BLaER1 treated with 17β-estradiol and CSF1 and Interleukin-3, amounts not matched to agents 10 nM and 100 nM (cell line): ENCODE measurements at regions not wholly inside any gene's neighbourhood (a gene's known extent, or its start where the extent isn't known, plus 50 kb on each side); places are given as distances from the start of the nearest gene placed in this dataset.

Experiments
- H3K27ac ChIP-seq, 11 experiments: shearing (Covaris generic); formaldehyde crosslinking; 2 replicates each; pipeline ENCODE4 v1.8.1; 2022
- H3K27me3 ChIP-seq, 11 experiments: shearing (Covaris generic); formaldehyde crosslinking; 2 replicates each; pipeline ENCODE4 v1.8.1; 2022
- H3K36me3 ChIP-seq, 11 experiments: shearing (Covaris generic); formaldehyde crosslinking; 2 replicates each; pipeline ENCODE4 v1.8.1; 2022
- H3K4me1 ChIP-seq, 10 experiments: shearing (Covaris generic); formaldehyde crosslinking; 2 replicates each; pipeline ENCODE4 v1.8.1; 2022
- H3K4me2 ChIP-seq, 11 experiments: shearing (Covaris generic); formaldehyde crosslinking; 2 replicates each; pipeline ENCODE4 v1.8.1; 2022
- H3K4me3 ChIP-seq, 10 experiments: shearing (Covaris generic); formaldehyde crosslinking; 2 replicates each; pipeline ENCODE4 v1.8.1; 2022
- H3K9ac ChIP-seq, 11 experiments: shearing (Covaris generic); formaldehyde crosslinking; 2 replicates each; pipeline ENCODE4 v1.8.1; 2022
- H3K9me3 ChIP-seq, 11 experiments: shearing (Covaris generic); formaldehyde crosslinking; replicated peaks in 1 of 11; 2 replicates each; pipeline ENCODE4 v1.8.1; 2022
- H4K20me1 ChIP-seq, 11 experiments: shearing (Covaris generic); formaldehyde crosslinking; 2 replicates each; pipeline ENCODE4 v1.8.1; 2022
- Cebpa-rat ChIP-seq, 11 experiments: shearing (Covaris generic); IDR thresholded peaks; 2 replicates each; pipeline ENCODE4 v1.8.1; 2022

DNA sequence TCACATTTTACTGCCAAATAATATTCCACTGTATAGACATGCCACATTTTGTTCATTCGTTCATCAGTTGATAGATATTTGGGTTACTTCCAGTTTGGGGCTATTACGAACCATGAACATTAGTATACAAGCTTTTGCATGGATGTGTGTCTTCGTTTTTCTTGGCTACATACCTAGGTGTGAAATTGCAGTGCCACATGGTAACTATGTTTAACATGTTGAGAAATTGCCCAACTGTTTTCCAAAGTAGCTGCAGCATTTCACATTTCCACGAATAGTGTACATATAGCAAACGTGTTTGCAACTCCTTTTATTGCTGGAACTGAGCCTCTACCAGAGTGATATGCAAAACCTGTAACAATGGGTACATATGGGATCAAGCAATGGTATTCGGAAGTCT, 221.5 kb downstream of the VEGFC start:
- Histone ChIP-seq H3K4me1 (no peaks in the 10 kb centered on the region), H4K20me1 (no peaks in the 10 kb centered on the region), H3K27ac (no peak overlapping the region), H3K4me2 (no peak overlapping the region), H3K27me3 (no peaks in the 10 kb centered on the region), H3K36me3 (no peaks in the 10 kb centered on the region), H3K9me3 (no peaks in the 10 kb centered on the region), H3K9ac (no peak overlapping the region), H3K4me3 (no peak overlapping the region)
- no peak for TF ChIP-seq Cebpa-rat (IDR thresholded peaks at IDR 0.05)

DNA sequence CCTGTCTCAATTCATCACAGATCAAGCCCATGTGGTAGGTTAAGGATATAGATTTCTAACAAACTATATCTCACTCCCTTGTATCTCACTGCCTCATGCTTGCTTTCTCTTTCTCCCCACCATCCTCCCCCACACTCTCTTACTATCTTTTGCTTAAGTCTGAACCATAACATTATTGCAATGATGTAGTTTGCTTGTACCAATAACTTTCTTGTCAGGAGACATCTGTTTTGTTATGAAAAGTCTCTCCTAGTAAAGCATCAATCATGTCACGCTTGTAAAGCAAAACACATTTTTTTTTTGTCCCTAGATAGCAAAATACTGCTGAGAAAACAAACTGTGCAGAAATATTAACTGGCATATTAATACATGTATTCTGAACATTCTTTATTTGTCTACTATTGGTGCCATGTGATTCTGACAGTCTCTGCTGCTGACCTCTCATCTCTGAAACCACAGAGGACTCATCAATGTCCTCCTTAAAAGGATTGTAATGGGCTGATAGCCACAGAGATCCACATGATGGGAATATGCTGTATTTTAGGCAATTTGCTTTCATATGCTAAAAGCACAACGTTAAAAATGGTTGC, 217.5 kb downstream of the VEGFC start:
- no peaks in the 10 kb centered on the region for H3K27me3 ChIP-seq
- no peak overlapping the region for H3K9ac ChIP-seq
- H3K4me3 ChIP-seq = no peak overlapping the region
- TF ChIP-seq Cebpa-rat (IDR thresholded peaks at IDR 0.05) = no peak
- no peaks in the 10 kb centered on the region for H3K9me3 ChIP-seq
- H3K36me3 ChIP-seq = no peaks in the 10 kb centered on the region
- H3K4me2 ChIP-seq = no peak overlapping the region
- no peaks in the 10 kb centered on the region for H3K4me1 ChIP-seq
- H4K20me1 ChIP-seq = no peaks in the 10 kb centered on the region
- H3K27ac ChIP-seq = no peak overlapping the region

DNA sequence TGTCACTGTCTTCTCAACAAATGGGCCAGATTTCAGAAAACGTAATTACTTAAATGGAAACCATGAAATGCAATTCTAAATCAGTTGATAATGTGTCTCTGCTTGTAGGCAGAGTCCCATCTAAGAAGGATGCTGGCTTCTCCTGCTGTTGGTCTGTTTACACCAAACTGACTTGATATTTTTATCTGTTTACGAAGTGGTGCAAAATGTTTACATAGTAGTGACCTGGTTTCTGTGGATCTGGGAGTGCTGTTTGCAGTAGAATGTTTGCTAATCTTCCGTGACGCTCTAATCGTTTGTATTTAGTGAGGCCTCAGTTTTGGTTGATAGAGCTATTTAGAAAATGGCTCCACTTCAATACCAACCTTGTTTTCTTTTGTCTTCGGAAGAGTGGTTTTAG, 213.5 kb downstream of the VEGFC start:
- Histone ChIP-seq H3K9ac (no peak overlapping the region), H4K20me1 (no peaks in the 10 kb centered on the region), H3K9me3 (no peaks in the 10 kb centered on the region), H3K27ac (no peak overlapping the region), H3K4me1 (no peaks in the 10 kb centered on the region), H3K27me3 (no peaks in the 10 kb centered on the region), H3K4me2 (no peak overlapping the region), H3K4me3 (no peak overlapping the region), H3K36me3 (no peaks in the 10 kb centered on the region)
- TF ChIP-seq Cebpa-rat (IDR thresholded peaks at IDR 0.05) = no peak

DNA sequence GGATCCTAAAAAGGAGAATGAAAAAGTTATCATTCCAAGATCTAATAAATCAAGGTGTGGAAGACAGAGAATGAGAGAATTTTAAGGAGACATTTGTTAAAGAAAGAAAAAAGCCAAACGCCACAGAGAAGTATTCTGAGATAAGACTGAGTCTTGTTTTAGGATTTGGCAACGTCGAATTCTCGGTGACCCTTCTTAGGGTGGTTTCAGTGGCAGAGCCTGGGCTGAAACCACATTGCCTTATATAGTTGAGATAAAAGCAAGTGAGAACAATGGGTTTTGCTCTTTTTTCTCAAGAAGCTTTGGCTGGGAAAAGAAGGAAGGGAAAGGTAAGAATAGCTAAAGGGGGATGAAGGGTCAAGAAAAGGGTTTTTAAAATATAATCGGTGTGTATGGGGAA, 209.4 kb downstream of the VEGFC start:
- no peak overlapping the region for H3K4me3 ChIP-seq
- no peak overlapping the region for H3K27ac ChIP-seq
- H3K27me3 ChIP-seq = no peaks in the 10 kb centered on the region
- no peaks in the 10 kb centered on the region for H3K36me3 ChIP-seq
- H3K4me1 ChIP-seq = peaks cover 0 to 4% (median 0%) of the 10 kb centered on the region in 10 experiments; a peak in 1 of 20 replicates
- no peaks in the 10 kb centered on the region for H4K20me1 ChIP-seq
- no peak overlapping the region for H3K4me2 ChIP-seq
- TF ChIP-seq Cebpa-rat (IDR thresholded peaks at IDR 0.05) = no peak
- H3K9ac ChIP-seq = no peak overlapping the region
- H3K9me3 ChIP-seq = no peaks in the 10 kb centered on the region

DNA sequence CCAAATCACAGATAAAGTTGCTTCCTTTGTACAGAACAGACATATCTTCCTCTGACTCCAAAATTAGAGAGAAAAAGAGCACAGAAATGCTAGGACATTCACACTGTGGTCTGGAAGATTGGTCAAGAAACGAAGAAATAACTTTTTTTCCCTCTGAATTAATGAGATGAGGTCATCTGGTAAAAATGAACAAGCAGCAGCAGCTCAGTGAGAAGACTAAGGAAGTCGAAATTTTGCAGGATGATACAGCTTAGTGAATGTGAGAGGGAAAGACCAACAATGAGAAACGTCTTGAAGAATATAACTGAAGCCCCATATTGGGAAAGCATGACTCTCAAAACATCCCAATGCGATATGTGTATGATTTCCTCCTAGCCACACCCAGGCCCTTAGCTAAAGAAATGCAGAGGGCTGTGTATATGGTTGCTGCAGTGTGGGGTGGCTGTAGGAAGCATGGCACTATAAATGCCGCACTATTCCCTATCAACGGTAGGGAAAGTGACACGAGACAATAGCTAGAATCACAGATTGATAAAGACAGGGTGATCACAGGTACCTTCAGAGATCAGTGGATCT, 208.6 kb downstream of the VEGFC start:
- no peak overlapping the region for H3K9ac ChIP-seq
- no peaks in the 10 kb centered on the region for H4K20me1 ChIP-seq
- H3K27me3 ChIP-seq = no peaks in the 10 kb centered on the region
- no peak overlapping the region for H3K27ac ChIP-seq
- no peak overlapping the region for H3K4me2 ChIP-seq
- no peak for TF ChIP-seq Cebpa-rat (IDR thresholded peaks at IDR 0.05)
- no peak overlapping the region for H3K4me3 ChIP-seq
- H3K36me3 ChIP-seq = no peaks in the 10 kb centered on the region
- no peaks in the 10 kb centered on the region for H3K9me3 ChIP-seq
- peaks cover 0 to 6% (median 0%) of the 10 kb centered on the region in 10 experiments; a peak in 1 of 20 replicates for H3K4me1 ChIP-seq

DNA sequence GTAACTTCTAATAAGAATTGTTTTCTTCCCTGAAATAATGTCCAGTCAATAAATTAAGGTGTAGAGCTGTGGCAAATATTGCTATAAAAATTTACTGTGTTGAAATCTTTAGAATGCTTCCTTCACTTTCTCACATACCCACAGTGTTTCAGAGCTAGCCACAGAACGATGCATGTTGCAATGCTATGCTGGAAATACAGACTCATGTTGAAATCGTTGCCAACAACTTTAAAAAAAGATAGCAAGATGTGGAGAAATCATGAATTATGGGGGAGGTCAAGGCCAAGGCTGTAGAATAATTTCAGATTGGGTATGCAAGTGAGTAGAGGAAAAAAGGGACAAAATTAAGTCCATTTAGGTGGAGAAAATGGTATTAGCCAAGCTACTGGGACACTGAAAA, 204.8 kb downstream of the VEGFC start:
- no peak overlapping the region for H3K4me2 ChIP-seq
- H3K27me3 ChIP-seq = no peaks in the 10 kb centered on the region
- peaks cover 0 to 6% (median 0%) of the 10 kb centered on the region in 10 experiments; a peak in 1 of 20 replicates for H3K4me1 ChIP-seq
- H3K4me3 ChIP-seq = no peak overlapping the region
- H4K20me1 ChIP-seq = no peaks in the 10 kb centered on the region
- H3K9me3 ChIP-seq = peaks cover 0 to 11% (median 0%) of the 10 kb centered on the region in 11 experiments; a peak in 5 of 22 replicates
- H3K36me3 ChIP-seq = no peaks in the 10 kb centered on the region
- no peak overlapping the region for H3K27ac ChIP-seq
- TF ChIP-seq Cebpa-rat (IDR thresholded peaks at IDR 0.05) = no peak
- no peak overlapping the region for H3K9ac ChIP-seq

DNA sequence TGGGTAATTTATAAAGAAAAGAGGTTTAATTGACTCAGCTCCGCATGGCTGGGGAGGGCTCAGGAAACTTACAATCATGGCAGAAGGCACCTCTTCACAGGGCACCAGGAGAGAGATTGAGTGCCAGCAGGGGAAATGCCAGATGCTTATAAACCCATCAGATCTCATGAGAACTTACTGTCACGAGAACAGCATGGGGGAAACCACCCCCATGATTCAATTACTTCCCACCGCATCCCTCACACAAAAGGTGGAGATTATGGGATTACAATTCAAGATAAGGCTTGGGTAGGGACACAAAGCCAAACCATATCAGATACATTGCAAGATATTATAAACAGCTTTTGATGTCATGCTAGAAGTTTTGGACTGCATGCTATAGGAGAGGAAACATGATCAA, 204.3 kb downstream of the VEGFC start:
- no peak overlapping the region for H3K4me2 ChIP-seq
- H3K9me3 ChIP-seq = peaks cover 0 to 11% (median 0%) of the 10 kb centered on the region in 11 experiments; a peak in 5 of 22 replicates
- H3K36me3 ChIP-seq = no peaks in the 10 kb centered on the region
- H3K4me1 ChIP-seq = peaks cover 0 to 6% (median 0%) of the 10 kb centered on the region in 10 experiments; a peak in 1 of 20 replicates
- no peaks in the 10 kb centered on the region for H4K20me1 ChIP-seq
- no peaks in the 10 kb centered on the region for H3K27me3 ChIP-seq
- no peak overlapping the region for H3K27ac ChIP-seq
- no peak overlapping the region for H3K4me3 ChIP-seq
- H3K9ac ChIP-seq = no peak overlapping the region
- no peak for TF ChIP-seq Cebpa-rat (IDR thresholded peaks at IDR 0.05)

DNA sequence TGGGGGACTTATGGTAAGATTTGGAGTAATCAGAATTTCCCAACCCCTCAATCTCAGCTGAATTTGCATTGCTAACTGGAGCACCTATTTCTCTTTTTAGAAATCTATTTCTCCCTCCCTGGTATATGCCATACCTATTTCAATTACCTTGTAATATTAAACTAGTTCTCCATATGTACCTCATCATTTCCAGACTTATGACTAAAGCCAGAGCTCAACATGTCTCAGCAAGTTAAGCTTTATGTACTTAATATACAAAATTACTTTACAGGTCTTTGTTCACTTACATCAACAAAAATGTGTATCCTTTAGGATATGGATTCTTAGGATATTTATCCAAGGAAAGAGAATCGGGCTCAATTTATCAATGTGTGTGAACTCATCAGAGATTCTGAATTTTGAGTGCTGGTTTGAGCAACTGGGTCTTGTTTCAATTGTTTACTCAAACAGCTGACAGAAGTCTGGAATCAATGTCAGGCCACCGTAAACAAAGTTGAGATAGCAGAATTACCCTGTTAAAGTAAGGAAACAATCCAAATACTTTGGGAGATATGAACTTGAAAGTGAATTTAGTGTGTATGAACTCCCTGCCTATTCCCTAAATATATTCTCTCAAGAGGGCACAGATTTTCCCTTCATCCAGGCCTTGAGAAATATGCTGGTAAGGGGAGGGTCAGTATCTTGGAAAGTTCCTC, 199.6 kb downstream of the VEGFC start:
- Histone ChIP-seq H3K4me1 (peaks cover 0 to 3% (median 0%) of the 10 kb centered on the region in 10 experiments; a peak in 1 of 20 replicates), H3K36me3 (no peaks in the 10 kb centered on the region), H3K4me2 (no peak overlapping the region), H3K27ac (no peak overlapping the region), H4K20me1 (no peaks in the 10 kb centered on the region), H3K9ac (no peak overlapping the region), H3K9me3 (peaks cover 0 to 11% (median 0%) of the 10 kb centered on the region in 11 experiments; a peak in 5 of 22 replicates), H3K4me3 (no peak overlapping the region), H3K27me3 (no peaks in the 10 kb centered on the region)
- TF ChIP-seq Cebpa-rat (IDR thresholded peaks at IDR 0.05) = no peak

DNA sequence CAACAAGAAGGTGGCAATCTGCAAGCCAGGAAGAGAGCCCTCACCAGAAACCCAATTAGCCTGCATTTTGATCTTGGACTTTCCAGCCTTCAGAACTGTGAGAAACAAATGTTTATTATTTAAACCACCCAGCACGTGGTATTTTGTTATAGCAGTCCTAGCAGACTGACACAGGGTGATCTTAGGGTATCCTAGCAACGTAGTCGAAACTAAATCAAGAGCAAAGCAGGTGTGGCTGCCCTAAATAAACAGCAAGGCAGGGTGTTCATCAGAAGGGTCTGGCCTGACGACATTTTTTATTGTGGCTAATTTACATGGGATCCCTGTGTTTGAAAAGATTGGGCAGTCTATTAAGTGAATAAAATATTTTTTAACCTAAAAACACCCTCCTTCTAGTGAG, 198.8 kb downstream of the VEGFC start:
- Histone ChIP-seq H3K27ac (no peak overlapping the region), H3K9ac (no peak overlapping the region), H4K20me1 (no peaks in the 10 kb centered on the region)

More for the DNA sequence above, 198.8 kb downstream of the VEGFC start:
- no peaks in the 10 kb centered on the region for H3K4me1 ChIP-seq
- H3K4me2 ChIP-seq = no peak overlapping the region
- no peaks in the 10 kb centered on the region for H3K36me3 ChIP-seq
- peaks cover 0 to 11% (median 0%) of the 10 kb centered on the region in 11 experiments; a peak in 5 of 22 replicates for H3K9me3 ChIP-seq
- no peak overlapping the region for H3K4me3 ChIP-seq
- no peaks in the 10 kb centered on the region for H3K27me3 ChIP-seq
- no peak for TF ChIP-seq Cebpa-rat (IDR thresholded peaks at IDR 0.05)
